ENCODE measurements at regions not wholly inside any gene's neighbourhood (a gene's known extent, or its start where the extent isn't known, plus 50 kb on each side); places are given as distances from the start of the nearest gene placed in this dataset.

DNA sequence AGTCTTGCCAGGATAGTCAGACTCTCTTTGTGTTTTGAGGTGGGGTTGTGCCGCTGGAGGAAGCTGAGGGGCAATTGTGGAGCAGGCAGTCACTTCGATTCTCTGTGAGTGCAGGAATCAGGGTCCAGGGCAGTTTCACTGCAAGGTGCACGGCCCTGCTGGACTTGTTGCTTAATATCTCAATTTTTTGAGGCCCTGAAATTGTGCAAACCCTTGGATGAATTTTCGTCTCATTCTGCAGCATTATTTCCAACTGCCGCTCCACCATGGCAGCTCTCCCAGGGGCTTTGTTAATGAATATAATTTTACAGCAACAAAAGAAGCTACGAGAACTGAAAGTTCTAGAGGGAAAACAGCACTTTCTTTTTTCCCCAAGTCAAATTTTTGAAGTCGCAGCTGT is 531.9 kb downstream of the QKI start:
- Mint-ChIP-seq H3K27ac (no peak overlapping the region), H3K4me3 (no peak overlapping the region), H3K4me1 (no peaks in the 10 kb centered on the region), H3K9me3 (no peaks in the 10 kb centered on the region), H3K36me3 (no peaks in the 10 kb centered on the region), H3K27me3 (peaks cover 18% of the 10 kb centered on the region)

DNA sequence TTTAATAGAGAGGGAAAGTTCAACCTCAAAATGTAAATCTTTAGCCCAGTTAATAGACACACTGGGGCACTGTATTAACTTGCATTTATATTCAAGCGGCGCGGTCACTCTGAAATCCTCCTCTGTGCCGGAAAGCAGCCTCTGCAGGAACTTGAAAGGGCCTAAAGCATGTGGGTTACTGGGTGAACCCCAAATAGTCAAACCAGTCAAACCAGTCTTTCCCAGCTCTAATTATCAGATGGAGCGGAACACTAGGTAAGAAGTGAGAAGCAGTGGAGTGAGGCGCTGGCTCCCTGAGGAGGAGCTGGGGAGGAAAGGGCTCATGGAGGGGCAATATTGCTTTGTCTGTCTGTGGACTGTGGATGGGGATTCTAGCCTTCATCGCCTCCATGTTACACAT is 531.3 kb downstream of the QKI start:
- H3K27ac Mint-ChIP-seq, result no peak overlapping the region
- H3K27me3 Mint-ChIP-seq, result peaks cover 17% of the 10 kb centered on the region
- H3K9me3 Mint-ChIP-seq, result no peaks in the 10 kb centered on the region
- H3K4me3 Mint-ChIP-seq, result no peak overlapping the region
- H3K36me3 Mint-ChIP-seq, result no peaks in the 10 kb centered on the region
- no peaks in the 10 kb centered on the region for H3K4me1 Mint-ChIP-seq

DNA sequence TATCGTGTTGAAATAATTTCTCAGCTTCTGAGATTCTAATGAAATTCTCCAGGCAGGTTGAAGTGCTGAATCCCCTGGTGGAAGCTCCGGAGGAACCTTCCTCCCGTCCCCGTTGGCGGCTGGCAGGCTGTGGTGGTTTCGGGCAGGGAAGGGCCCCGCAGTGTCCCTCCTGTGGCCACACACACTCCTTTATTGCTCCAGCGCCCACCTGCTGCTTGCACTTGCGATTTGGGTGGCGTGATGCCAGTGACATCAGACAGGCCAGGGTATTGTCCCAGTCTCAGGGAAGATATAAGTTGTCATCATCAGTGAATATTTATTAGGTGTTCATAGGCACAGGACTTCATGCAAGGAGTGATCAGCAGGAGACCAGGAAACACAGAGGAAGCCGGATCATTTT is 530.4 kb downstream of the QKI start:
- Mint-ChIP-seq H3K4me3 (no peak overlapping the region), H3K27ac (no peak overlapping the region), H3K9me3 (no peaks in the 10 kb centered on the region), H3K4me1 (no peaks in the 10 kb centered on the region), H3K36me3 (no peaks in the 10 kb centered on the region), H3K27me3 (peaks cover 23% of the 10 kb centered on the region)

DNA sequence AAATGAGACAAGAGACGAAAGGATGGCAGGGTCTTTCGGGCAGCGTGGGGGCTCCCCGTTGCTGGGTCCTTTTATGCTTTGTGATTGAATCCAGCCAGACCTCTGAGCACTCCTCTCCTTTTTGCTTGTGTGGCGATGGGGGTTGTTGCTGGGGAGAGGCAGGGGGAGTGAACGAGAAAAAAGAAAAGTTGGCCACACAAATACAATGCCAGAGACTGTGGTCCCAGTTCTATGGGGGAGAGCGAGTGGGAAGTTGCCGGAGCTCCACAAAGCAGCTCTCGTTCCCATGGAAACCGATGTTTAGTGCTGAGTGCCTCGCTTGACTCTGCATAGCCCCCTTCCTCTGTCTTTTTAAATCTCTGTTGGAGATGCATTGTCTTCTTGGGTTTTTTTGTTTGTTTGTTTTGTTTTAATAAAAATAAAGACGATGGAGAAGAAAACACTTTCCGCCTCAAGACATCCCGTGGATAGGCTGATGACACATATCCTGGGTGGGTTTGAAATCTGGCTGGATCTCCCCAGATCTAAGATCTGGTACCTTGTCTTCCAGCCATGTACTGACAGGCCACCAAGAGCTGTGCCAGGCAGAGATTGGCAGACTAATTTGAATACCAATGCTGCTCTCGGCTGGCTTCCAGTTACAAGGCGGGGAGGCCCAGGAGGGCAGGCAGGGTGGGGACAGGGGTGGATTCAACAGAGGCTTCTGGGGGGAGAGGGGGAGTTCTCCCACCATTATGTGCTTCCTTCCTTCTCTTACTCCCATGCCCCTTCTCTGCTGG is 529.3 kb downstream of the QKI start:
- Mint-ChIP-seq H3K27me3 (peaks cover 23% of the 10 kb centered on the region), H3K4me1 (no peaks in the 10 kb centered on the region), H3K9me3 (no peaks in the 10 kb centered on the region), H3K36me3 (no peaks in the 10 kb centered on the region), H3K4me3 (no peak overlapping the region), H3K27ac (no peak overlapping the region)

DNA sequence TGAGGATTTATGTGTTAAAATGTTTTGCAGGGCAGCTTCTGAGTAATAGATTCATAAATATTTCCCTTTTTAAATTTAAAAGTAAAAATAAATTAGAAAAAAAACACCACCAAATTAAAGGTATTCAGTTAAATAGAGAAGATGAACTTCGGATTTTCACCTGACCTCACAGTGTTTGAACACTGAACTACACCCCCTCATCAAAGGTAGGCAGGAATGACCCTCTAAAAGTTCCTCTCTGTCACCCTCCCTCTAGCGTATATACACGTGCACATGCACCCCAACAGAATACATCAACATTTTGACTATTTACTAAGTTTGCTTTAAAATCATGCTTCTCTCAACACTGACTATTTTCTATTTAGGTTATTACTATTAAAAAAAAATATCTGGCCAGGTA is 528.3 kb downstream of the QKI start:
- H3K27me3 Mint-ChIP-seq, result peaks cover 26% of the 10 kb centered on the region
- H3K9me3 Mint-ChIP-seq, result no peaks in the 10 kb centered on the region
- no peak overlapping the region for H3K4me3 Mint-ChIP-seq
- H3K4me1 Mint-ChIP-seq, result no peaks in the 10 kb centered on the region
- no peak overlapping the region for H3K27ac Mint-ChIP-seq
- H3K36me3 Mint-ChIP-seq, result no peaks in the 10 kb centered on the region

DNA sequence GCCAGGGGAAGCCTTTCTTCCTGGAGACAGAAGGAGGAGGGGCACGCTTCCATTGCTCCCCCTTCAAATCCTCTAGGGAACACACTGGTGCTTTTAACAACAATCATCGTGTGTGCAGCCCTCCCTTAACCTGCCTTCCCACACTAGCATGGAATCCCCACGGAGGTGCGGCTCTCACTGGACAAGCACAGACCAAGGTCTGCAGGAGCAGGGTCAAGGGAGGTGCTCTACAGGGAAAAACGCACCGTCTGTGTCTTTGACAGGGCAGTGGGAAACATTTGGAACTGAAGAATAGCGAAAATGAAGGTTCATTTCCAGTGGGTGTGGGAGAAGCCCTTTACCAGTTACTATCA is 527.1 kb downstream of the QKI start:
- Mint-ChIP-seq H3K4me1 (no peaks in the 10 kb centered on the region), H3K9me3 (no peaks in the 10 kb centered on the region), H3K27ac (no peak overlapping the region), H3K27me3 (peaks cover 28% of the 10 kb centered on the region), H3K4me3 (no peak overlapping the region), H3K36me3 (no peaks in the 10 kb centered on the region)

DNA sequence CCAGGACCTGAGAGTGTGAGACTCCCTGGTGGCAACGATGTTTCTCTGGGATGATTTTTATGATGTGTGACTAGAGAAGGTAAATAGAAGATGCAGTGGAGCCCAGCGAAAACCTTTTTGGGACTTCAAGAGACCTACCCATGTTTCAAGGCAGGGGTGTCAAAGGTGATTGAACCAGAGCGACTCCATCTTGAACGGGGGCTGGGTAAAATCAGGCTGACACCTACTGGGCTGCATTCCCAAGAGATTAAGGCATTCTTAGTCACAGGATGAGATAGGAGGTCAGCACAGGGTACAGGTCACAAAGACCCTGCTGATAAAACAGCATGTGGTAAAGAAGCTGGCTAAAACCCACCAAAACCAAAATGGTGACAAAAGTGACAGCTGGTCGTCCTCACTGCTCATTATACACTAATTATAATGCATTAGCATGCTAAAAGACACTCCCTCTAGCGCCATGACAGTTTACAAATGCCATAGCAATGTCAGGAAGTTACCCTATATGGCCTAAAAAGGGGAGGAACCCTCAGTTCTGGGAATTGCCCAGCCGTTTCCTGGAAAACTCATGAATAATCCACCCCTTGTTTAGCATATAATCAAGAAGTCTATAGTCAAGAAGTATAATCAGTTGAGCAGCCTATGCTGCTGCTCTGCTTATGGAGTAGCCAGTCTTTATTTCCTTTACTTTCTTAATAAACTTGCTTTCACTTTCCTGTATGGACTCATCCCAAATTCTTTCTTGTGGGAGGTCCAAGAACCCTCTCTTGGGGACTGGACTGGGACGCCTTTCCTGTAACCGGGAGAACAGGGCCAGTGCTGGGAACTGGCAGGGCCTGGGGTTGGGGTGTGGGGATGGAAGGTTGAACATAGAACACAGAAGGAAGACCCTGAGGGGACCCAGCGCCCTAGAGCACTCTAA is 526.4 kb downstream of the QKI start:
- no peak overlapping the region for H3K4me3 Mint-ChIP-seq
- no peaks in the 10 kb centered on the region for H3K9me3 Mint-ChIP-seq
- no peaks in the 10 kb centered on the region for H3K4me1 Mint-ChIP-seq
- H3K27me3 Mint-ChIP-seq, result peaks cover 26% of the 10 kb centered on the region
- no peak overlapping the region for H3K27ac Mint-ChIP-seq
- no peaks in the 10 kb centered on the region for H3K36me3 Mint-ChIP-seq

DNA sequence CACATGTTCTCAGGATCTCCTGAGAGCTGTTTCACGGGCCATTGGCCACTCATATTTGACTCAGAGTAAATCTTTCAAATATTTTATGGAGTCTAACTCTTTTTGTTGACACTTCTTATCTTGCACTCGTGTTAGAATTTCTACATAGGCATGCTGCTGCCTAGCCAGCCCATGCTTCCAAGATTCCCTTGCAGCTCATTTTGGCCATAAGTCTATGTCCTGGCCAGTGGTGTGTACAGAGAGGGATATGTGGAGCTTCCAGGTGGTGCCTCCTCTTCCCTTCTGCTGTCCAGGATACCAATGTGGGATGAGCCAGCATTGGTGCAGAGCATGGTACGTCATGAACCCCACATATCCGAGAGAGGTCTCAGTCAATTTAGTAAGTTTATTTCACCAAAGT is 522.6 kb downstream of the QKI start:
- no peaks in the 10 kb centered on the region for H3K4me1 Mint-ChIP-seq
- H3K36me3 Mint-ChIP-seq, result no peaks in the 10 kb centered on the region
- H3K9me3 Mint-ChIP-seq, result no peaks in the 10 kb centered on the region
- H3K27me3 Mint-ChIP-seq, result peaks cover 21% of the 10 kb centered on the region
- H3K4me3 Mint-ChIP-seq, result no peak overlapping the region
- no peak overlapping the region for H3K27ac Mint-ChIP-seq

DNA sequence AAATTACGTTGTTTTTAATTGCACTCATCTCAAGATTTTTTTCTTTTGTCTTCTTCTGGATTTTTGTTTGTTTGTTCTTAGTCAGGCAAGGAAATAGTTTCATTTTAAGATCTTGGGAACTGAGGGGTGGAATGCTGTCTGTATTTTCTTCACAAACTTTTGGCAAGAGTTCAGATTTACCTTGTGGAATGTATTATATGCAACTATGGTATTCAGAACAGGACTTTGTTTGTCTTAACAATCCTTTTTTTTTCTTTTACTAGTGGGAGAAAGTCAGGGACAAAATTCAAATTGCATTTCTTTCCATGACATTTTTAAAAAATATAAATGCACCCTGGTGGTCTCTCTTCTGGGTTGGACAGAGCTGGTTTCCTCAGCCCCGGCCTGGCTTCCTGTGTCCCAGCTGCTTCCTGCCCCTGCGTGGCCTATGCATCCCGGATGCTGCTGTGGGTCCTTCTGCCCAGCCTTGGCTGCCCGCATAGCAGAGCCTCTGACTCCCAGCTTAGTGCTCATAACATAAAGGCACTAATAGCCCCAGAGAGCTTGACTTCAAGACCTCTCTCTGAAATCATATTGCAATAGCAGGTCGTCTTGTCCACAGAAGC is 520.7 kb downstream of the QKI start:
- Mint-ChIP-seq H3K27me3 (peaks cover 12% of the 10 kb centered on the region), H3K4me1 (no peaks in the 10 kb centered on the region), H3K27ac (no peak overlapping the region), H3K9me3 (no peaks in the 10 kb centered on the region), H3K36me3 (no peaks in the 10 kb centered on the region), H3K4me3 (no peak overlapping the region)

DNA sequence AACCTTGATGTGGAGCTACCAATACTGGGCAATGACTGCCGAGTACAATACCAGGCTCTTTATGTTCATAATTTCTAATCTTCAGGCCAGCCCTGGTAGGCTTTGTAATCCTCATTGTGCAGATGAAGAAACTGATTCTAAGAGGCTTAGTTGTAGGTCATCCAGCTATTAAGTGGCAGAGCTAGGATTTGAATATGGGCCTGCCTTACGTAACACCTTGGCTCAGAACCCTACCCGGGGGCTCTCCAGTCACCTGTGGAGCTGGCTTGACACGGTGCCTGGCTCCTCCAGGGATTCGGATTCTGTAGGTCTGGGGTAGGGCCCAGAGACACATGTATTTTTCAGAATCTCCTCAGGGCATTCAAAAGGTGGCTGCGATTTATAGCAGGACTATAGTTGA is 515.5 kb downstream of the QKI start:
- Mint-ChIP-seq H3K27me3 (peaks cover 2% of the 10 kb centered on the region), H3K27ac (no peak overlapping the region), H3K4me3 (no peak overlapping the region), H3K36me3 (no peaks in the 10 kb centered on the region), H3K4me1 (no peaks in the 10 kb centered on the region), H3K9me3 (no peaks in the 10 kb centered on the region)

DNA sequence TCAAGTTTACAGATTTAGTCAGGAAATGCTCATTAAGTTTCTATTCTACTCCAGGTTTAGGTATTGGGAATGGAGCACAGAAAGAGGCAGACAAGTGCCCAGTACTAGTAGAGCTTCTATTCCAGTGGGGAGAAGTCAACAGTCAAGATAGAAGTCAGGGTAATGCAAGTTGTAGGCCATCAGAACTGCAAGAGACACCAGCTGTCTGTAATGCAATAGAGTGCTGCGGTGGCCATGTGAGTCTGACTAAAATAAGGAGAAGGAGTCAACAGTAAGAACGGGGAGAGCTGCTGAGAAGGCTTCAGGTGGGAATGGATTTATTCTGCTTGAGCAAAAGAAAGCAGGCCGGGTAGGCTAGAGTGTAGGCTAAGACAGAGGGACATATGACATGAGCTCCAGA is 515.0 kb downstream of the QKI start:
- Mint-ChIP-seq H3K36me3 (no peaks in the 10 kb centered on the region), H3K4me1 (no peaks in the 10 kb centered on the region), H3K27me3 (peaks cover 2% of the 10 kb centered on the region), H3K27ac (no peak overlapping the region), H3K4me3 (no peak overlapping the region), H3K9me3 (no peaks in the 10 kb centered on the region)

DNA sequence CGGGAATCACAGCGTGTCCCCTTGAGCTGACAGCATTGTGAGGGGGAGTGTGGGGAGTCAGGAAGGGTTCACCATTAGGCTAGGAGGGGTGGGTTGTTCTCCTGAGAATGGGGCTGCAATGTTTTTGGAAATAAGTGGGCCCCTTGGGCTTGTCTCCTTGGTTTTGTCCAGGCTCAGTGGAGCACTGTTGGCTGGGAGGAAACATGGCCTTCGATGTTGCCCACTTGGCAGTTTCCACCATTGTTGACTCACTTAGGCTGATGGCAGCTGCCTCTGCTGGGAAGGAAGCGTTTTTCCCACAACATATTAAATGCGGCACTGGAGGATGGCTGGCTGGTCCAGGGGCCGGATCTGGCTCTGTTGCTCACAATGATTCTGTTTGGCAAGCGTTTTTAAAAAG is 512.1 kb downstream of the QKI start:
- Mint-ChIP-seq H3K4me3 (no peak overlapping the region), H3K36me3 (no peaks in the 10 kb centered on the region), H3K27ac (no peak overlapping the region), H3K9me3 (peaks cover 4% of the 10 kb centered on the region), H3K27me3 (no peaks in the 10 kb centered on the region), H3K4me1 (no peaks in the 10 kb centered on the region)

DNA sequence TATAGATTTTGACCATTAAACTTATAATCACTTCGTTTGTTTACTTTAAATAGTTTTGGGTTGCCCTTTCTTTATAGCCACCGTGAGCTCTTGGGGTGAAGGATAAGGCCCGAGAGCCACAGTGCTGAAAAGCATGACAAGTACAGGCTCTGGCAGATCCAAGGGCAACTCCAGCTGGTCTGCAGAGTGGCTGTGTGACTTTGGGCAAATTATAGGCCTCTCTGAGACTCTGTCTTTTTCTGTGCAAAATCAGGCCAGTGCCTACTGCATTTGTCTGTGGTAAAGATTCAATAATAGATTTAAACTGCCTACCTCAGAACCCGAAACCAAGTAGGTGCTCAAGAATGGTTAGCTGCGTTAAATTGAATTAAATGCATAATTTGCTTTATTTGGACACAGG is 511.3 kb downstream of the QKI start:
- Mint-ChIP-seq H3K4me3 (no peak overlapping the region), H3K27me3 (no peaks in the 10 kb centered on the region), H3K9me3 (peaks cover 4% of the 10 kb centered on the region), H3K4me1 (no peaks in the 10 kb centered on the region), H3K36me3 (no peaks in the 10 kb centered on the region), H3K27ac (no peak overlapping the region)

DNA sequence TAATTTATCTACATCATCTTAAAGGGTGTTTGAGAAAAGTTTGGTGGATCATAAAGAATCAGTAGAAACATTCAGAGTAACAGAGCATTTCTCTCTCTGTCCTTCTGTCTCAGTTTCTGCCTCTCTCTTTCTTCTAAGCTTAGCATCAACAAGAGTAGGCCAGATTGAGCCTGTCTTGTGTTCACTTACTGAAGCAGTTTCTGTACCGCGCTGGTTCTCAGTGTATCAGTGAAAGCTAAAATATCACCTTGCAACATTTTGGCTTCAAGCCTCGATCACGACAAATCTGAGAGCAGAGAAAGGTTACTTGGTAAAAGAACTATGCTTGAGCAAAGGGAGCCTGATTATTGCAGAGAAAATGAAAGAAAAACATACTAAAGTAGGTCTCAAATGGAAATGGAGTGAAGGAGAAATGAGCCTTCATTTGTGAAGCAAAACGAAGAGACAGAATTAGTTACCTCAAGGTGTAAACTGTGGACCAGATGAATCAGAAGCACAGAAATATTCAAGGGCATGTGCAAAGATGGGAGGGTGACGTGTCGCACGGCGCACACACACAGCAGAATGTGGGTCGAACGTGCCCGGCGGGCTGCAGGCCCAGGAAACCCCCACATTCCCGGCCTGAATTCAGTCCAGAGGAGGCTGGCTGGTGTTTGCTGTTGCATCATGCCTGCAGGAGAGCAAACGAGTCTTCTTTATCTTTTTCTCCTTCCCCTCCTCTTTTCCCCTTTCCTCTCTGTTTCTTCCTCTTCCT is 509.3 kb downstream of the QKI start:
- no peak overlapping the region for H3K27ac Mint-ChIP-seq
- H3K36me3 Mint-ChIP-seq, result no peaks in the 10 kb centered on the region
- H3K4me3 Mint-ChIP-seq, result no peak overlapping the region
- no peaks in the 10 kb centered on the region for H3K27me3 Mint-ChIP-seq
- peaks cover 4% of the 10 kb centered on the region for H3K9me3 Mint-ChIP-seq
- no peaks in the 10 kb centered on the region for H3K4me1 Mint-ChIP-seq

DNA sequence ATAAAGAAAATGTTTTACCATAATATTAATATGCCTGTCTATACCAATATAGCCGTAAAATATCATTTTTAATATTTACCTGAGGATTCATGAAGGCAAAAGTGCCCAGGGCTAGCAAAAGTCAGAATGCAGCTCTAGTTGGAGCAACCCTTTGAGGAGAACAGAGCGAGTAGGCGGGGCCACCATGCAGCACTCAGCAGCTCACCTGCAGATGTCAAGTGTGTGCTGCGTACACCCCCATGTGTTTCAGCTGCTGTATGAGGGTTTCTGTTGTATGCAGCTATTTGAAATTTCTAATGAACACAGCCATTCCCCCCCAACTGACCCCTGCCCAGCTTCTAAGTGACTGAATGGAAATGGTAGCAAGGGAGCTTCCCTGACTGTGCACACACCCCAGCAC is 508.0 kb downstream of the QKI start:
- H3K27me3 Mint-ChIP-seq, result peaks cover 2% of the 10 kb centered on the region
- H3K4me3 Mint-ChIP-seq, result no peak overlapping the region
- no peaks in the 10 kb centered on the region for H3K36me3 Mint-ChIP-seq
- H3K9me3 Mint-ChIP-seq, result peaks cover 4% of the 10 kb centered on the region
- H3K4me1 Mint-ChIP-seq, result no peaks in the 10 kb centered on the region
- no peak overlapping the region for H3K27ac Mint-ChIP-seq
